ENCODE measurements at regions not wholly inside any gene's neighbourhood (a gene's known extent, or its start where the extent isn't known, plus 50 kb on each side); places are given as distances from the start of the nearest gene placed in this dataset.
"Not testable (repeated sequence)": the region's sequence is repeated elsewhere in the genome, so short reads cannot be mapped to it uniquely, and the experiment has no call there.

GRCh38 chr4:162865102-162865501 is 301.6 kb downstream of the NAF1 start:
- no peak for TF ChIP-seq CTCF (IDR thresholded peaks at IDR 0.05; ENCODE audit: low read depth, low read length)
- Histone ChIP-seq H3K27me3 (ENCODE audit: control insufficient read depth, insufficient read depth, low read length) (no peaks in the 10 kb centered on the region), H3K27ac (ENCODE audit: low read depth, low read length) (no peak overlapping the region), H3K9me3 (ENCODE audit: control insufficient read depth, insufficient read depth, low read length) (peaks cover 9% of the 10 kb centered on the region; the same call in 1 of the 2 replicates), H3K4me3 (ENCODE audit: low read depth, low read length) (no peak overlapping the region)
- POLR2A ChIA-PET, result no interaction called here
- no peak for DNase-seq (ENCODE audit: low read depth, low spot score)
- CTCF ChIA-PET, result no interaction called here

GRCh38 chr4:162853788-162854187 is 312.9 kb downstream of the NAF1 start:
- no peak for DNase-seq (ENCODE audit: low read depth, low spot score)
- no peak for TF ChIP-seq CTCF (IDR thresholded peaks at IDR 0.05; ENCODE audit: low read depth, low read length)
- POLR2A ChIA-PET, result no interaction called here
- peaks cover 3% of the 10 kb centered on the region; the same call in 1 of the 2 replicates for H3K9me3 ChIP-seq (ENCODE audit: control insufficient read depth, insufficient read depth, low read length)
- H3K27me3 ChIP-seq (ENCODE audit: control insufficient read depth, insufficient read depth, low read length), result no peaks in the 10 kb centered on the region
- no peak overlapping the region for H3K27ac ChIP-seq (ENCODE audit: low read depth, low read length)
- H3K4me3 ChIP-seq (ENCODE audit: low read depth, low read length), result no peak overlapping the region
- CTCF ChIA-PET, result no interaction called here

- DNase-seq (ENCODE audit: low read depth, low spot score), result no peak
- POLR2A ChIA-PET, result no interaction called here
- CTCF ChIA-PET, result no interaction called here
- Histone ChIP-seq H3K4me3 (ENCODE audit: low read depth, low read length) (no peak overlapping the region), H3K9me3 (ENCODE audit: control insufficient read depth, insufficient read depth, low read length) (peaks cover 6% of the 10 kb centered on the region; the same call in 1 of the 2 replicates), H3K27ac (ENCODE audit: low read depth, low read length) (no peak overlapping the region), H3K27me3 (ENCODE audit: control insufficient read depth, insufficient read depth, low read length) (no peaks in the 10 kb centered on the region)
- TF ChIP-seq CTCF (IDR thresholded peaks at IDR 0.05; ENCODE audit: low read depth, low read length), result no peak
These were observed 314.0 kb downstream of the NAF1 start for GRCh38 chr4:162852642-162853041.

- H3K4me3 ChIP-seq (ENCODE audit: low read depth, low read length); H3K27me3 ChIP-seq (ENCODE audit: control insufficient read depth, insufficient read depth, low read length); CTCF ChIA-PET; H3K9me3 ChIP-seq (ENCODE audit: control insufficient read depth, insufficient read depth, low read length); DNase-seq (ENCODE audit: low read depth, low spot score); H3K27ac ChIP-seq (ENCODE audit: low read depth, low read length); POLR2A ChIA-PET: not testable (repeated sequence)
These were observed 315.4 kb downstream of the NAF1 start for GRCh38 chr4:162851241-162851758.

- no peaks in the 10 kb centered on the region for H3K27me3 ChIP-seq (ENCODE audit: control insufficient read depth, insufficient read depth, low read length)
- no peak for DNase-seq (ENCODE audit: low read depth, low spot score)
- H3K27ac ChIP-seq (ENCODE audit: low read depth, low read length), result no peak overlapping the region
- ChIA-PET CTCF (no interaction called here), POLR2A (no interaction called here)
- no peak for TF ChIP-seq CTCF (IDR thresholded peaks at IDR 0.05; ENCODE audit: low read depth, low read length)
- no peak overlapping the region for H3K4me3 ChIP-seq (ENCODE audit: low read depth, low read length)
- peaks cover 4% of the 10 kb centered on the region; the same call in 1 of the 2 replicates for H3K9me3 ChIP-seq (ENCODE audit: control insufficient read depth, insufficient read depth, low read length)
These were observed 316.8 kb downstream of the NAF1 start for GRCh38 chr4:162849937-162850336.

Measured in AG04450 (cell line).